CD4-positive, alpha-beta T cell treated with Interleukin-4 for 1 hour (primary cell): ENCODE measurements at regions not wholly inside any gene's neighbourhood (a gene's known extent, or its start where the extent isn't known, plus 50 kb on each side); places are given as distances from the start of the nearest gene placed in this dataset.

Experiments used
- DNase-seq, 2 donors: peaks; one replicate each; pipeline ENCODE4 v3.0.0-alpha.2; 2020 to 2022

GRCh38 chr6:14622909-14623505 lies 505.4 kb downstream of the CD83 start:
- no peak for DNase-seq

- DNase-seq: no peak
These were observed 507.8 kb downstream of the CD83 start for GRCh38 chr6:14625173-14625895.

- DNase-seq: no peak
These were observed 509.0 kb downstream of the CD83 start for GRCh38 chr6:14626556-14626955.

- no peak for DNase-seq
These were observed 512.4 kb downstream of the CD83 start for GRCh38 chr6:14630016-14630415.

GRCh38 chr6:14633479-14633878 lies 515.9 kb downstream of the CD83 start:
- no peak for DNase-seq

GRCh38 chr6:14634072-14634471 lies 516.5 kb downstream of the CD83 start:
- DNase-seq: peak in 1 of 2 donors; percentile 16

GRCh38 chr6:14635195-14635594 lies 517.6 kb downstream of the CD83 start:
- peak; percentile 49 to 58 for DNase-seq

- peak; percentile 17 to 26 for DNase-seq
These were observed 518.5 kb downstream of the CD83 start for GRCh38 chr6:14635934-14636591.

- no peak for DNase-seq
These were observed 520.9 kb downstream of the CD83 start for GRCh38 chr6:14638435-14638905.

- peak in 1 of 2 donors; percentile 47 for DNase-seq
These were observed 521.6 kb downstream of the CD83 start for GRCh38 chr6:14638906-14639761.

- DNase-seq: no peak
These were observed 522.5 kb downstream of the CD83 start for GRCh38 chr6:14639983-14640599.

- no peak for DNase-seq
These were observed 523.1 kb downstream of the CD83 start for GRCh38 chr6:14640631-14641030.

- DNase-seq: no peak
These were observed 524.0 kb downstream of the CD83 start for GRCh38 chr6:14641423-14642135.

- no peak for DNase-seq
These were observed 524.5 kb downstream of the CD83 start for GRCh38 chr6:14642136-14642505.

- DNase-seq: no peak
These were observed 525.3 kb downstream of the CD83 start for GRCh38 chr6:14642842-14643241.

- no peak for DNase-seq
These were observed 526.8 kb downstream of the CD83 start for GRCh38 chr6:14644381-14644780.

- DNase-seq: no peak
These were observed 527.6 kb downstream of the CD83 start for GRCh38 chr6:14645221-14645620.

GRCh38 chr6:14645841-14646240 lies 528.3 kb downstream of the CD83 start:
- no peak for DNase-seq

GRCh38 chr6:14646371-14646770 lies 528.8 kb downstream of the CD83 start:
- no peak for DNase-seq

GRCh38 chr6:14647357-14647756 lies 529.8 kb downstream of the CD83 start:
- DNase-seq: no peak

GRCh38 chr6:14652536-14652935 lies 535.0 kb downstream of the CD83 start:
- DNase-seq: no peak
